ENCODE measurements at regions not wholly inside any gene's neighbourhood (a gene's known extent, or its start where the extent isn't known, plus 50 kb on each side); places are given as distances from the start of the nearest gene placed in this dataset.

DNA sequence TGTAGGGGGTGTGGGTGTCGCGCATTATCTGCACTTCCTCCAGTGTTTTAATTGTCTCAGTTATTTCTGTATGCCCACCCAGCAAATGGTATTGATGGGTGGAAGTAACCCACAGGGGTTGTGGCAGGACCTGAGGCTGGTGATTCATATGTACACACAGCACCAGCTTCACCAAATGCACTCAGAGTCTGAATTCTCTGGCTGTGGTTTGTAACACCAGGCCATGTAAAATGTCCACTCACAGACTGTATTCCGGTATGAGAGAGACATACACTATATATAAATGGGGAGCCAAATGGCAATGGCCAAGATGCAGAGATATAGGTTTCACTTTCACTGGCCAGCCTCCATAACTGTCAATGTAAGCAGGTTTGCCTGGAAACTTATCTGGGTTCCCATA lies 76.3 kb upstream of the FBXL4 start:
- Mint-ChIP-seq H3K27me3 (ENCODE audit: insufficient read depth) (no peaks in the 10 kb centered on the region), H3K9me3 (peaks cover 24% of the 10 kb centered on the region), H3K4me1 (no peaks in the 10 kb centered on the region), H3K36me3 (ENCODE audit: low read depth) (no peaks in the 10 kb centered on the region), H3K27ac (no peak overlapping the region), H3K4me3 (no peak overlapping the region)
- no peak for DNase-seq
- no peak overlapping the region for H3K27ac ChIP-seq (ENCODE audit: low read depth, low read length)
- no peak overlapping the region for H3K9ac ChIP-seq (ENCODE audit: extremely low read depth, low read length, poor library complexity, severe bottlenecking)
- H3K27me3 ChIP-seq (ENCODE audit: control insufficient read depth, insufficient read depth, low read length, poor library complexity, severe bottlenecking), result no peaks in the 10 kb centered on the region
- H3K4me3 ChIP-seq (ENCODE audit: low read length), result no peak overlapping the region
- peaks cover 9% of the 10 kb centered on the region for H3K9me3 ChIP-seq (ENCODE audit: control insufficient read depth, low read length)
- TF ChIP-seq, protein P1, sequence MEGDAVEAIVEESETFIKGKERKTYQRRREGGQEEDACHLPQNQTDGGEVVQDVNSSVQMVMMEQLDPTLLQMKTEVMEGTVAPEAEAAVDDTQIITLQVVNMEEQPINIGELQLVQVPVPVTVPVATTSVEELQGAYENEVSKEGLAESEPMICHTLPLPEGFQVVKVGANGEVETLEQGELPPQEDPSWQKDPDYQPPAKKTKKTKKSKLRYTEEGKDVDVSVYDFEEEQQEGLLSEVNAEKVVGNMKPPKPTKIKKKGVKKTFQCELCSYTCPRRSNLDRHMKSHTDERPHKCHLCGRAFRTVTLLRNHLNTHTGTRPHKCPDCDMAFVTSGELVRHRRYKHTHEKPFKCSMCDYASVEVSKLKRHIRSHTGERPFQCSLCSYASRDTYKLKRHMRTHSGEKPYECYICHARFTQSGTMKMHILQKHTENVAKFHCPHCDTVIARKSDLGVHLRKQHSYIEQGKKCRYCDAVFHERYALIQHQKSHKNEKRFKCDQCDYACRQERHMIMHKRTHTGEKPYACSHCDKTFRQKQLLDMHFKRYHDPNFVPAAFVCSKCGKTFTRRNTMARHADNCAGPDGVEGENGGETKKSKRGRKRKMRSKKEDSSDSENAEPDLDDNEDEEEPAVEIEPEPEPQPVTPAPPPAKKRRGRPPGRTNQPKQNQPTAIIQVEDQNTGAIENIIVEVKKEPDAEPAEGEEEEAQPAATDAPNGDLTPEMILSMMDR (conservative IDR thresholded peaks at IDR 0.05), result no peak
- no peaks in the 10 kb centered on the region for H3K4me1 ChIP-seq (ENCODE audit: control insufficient read depth, insufficient read depth, low read length)
- no peaks in the 10 kb centered on the region for H3K36me3 ChIP-seq (ENCODE audit: control insufficient read depth, insufficient read depth, low read length)
- 90 to 100% methylated on average over 1 to 3 of the region's 3 CpGs for WGBS, 2 experiments (ENCODE audit: insufficient coverage in 1 of 2, insufficient read length in 1 of 2)

DNA sequence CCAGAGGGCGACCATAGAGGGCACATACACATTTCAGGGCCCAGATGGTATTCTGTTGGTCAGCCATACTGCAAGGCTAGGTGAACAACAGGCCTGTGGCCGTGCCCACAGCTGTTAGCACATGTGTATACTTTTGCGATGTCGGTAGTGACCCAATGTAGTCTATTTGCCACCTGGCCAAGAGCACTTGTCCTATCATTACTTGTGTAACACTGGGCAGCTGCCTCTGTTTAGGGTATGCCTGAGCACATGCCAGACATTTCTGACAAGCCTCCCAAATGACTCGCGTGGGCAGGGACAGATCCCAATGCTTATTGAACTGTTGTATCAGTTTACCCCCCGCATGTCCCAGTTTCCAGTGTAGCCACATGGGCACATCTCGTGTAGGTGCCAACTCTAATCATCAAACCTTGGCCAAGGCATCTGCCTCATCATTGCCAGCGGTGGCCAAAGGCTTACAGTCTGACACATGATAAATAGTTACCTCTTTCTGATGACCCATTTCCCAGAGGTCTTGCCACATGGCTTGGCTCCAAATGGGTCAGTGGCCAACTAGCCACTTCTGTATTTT lies 74.4 kb upstream of the FBXL4 start:
- H3K4me3 ChIP-seq (ENCODE audit: low read length), result no peak overlapping the region
- Mint-ChIP-seq H3K27me3 (ENCODE audit: insufficient read depth) (no peaks in the 10 kb centered on the region), H3K27ac (no peak overlapping the region), H3K9me3 (peaks cover 21% of the 10 kb centered on the region), H3K4me1 (no peaks in the 10 kb centered on the region), H3K4me3 (no peak overlapping the region), H3K36me3 (ENCODE audit: low read depth) (no peaks in the 10 kb centered on the region)
- H3K4me1 ChIP-seq (ENCODE audit: control insufficient read depth, insufficient read depth, low read length), result no peaks in the 10 kb centered on the region
- H3K27me3 ChIP-seq (ENCODE audit: control insufficient read depth, insufficient read depth, low read length, poor library complexity, severe bottlenecking), result no peaks in the 10 kb centered on the region
- peaks cover 9% of the 10 kb centered on the region for H3K9me3 ChIP-seq (ENCODE audit: control insufficient read depth, low read length)
- no peak for DNase-seq
- TF ChIP-seq, protein P1 (conservative IDR thresholded peaks at IDR 0.05), result no peak
- H3K36me3 ChIP-seq (ENCODE audit: control insufficient read depth, insufficient read depth, low read length), result no peaks in the 10 kb centered on the region
- no peak overlapping the region for H3K9ac ChIP-seq (ENCODE audit: extremely low read depth, low read length, poor library complexity, severe bottlenecking)
- H3K27ac ChIP-seq (ENCODE audit: low read depth, low read length), result no peak overlapping the region
- 85 to 89% methylated on average over 9 of the region's 9 CpGs for WGBS, 2 experiments (ENCODE audit: insufficient coverage in 1 of 2, insufficient read length in 1 of 2)

DNA sequence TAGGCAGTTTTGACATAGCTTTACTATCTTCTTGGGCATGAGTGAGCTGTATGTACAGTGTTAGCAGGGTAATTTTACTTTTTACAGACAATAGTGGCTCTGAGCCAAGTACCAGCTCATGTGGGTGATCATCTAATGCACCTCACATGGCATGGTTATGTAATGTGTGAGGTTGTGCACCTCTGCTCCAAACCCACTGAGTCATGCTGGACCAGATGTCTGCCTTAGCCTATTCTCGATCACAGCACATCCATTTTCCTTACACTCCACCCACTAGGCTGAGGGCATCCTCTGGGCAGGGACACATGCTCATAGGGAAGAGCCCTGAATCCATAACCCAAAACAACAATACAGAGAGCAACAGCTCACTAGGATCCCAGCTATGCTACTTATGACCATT lies 71.6 kb upstream of the FBXL4 start:
- Histone ChIP-seq H3K27me3 (ENCODE audit: control insufficient read depth, insufficient read depth, low read length, poor library complexity, severe bottlenecking) (no peaks in the 10 kb centered on the region), H3K4me1 (ENCODE audit: control insufficient read depth, insufficient read depth, low read length) (no peaks in the 10 kb centered on the region), H3K4me3 (ENCODE audit: low read length) (no peak overlapping the region), H3K27ac (ENCODE audit: low read depth, low read length) (no peak overlapping the region), H3K9ac (ENCODE audit: extremely low read depth, low read length, poor library complexity, severe bottlenecking) (no peak overlapping the region), H3K9me3 (ENCODE audit: control insufficient read depth, low read length) (no peaks in the 10 kb centered on the region), H3K36me3 (ENCODE audit: control insufficient read depth, insufficient read depth, low read length) (no peaks in the 10 kb centered on the region)
- WGBS, 2 experiments (ENCODE audit: insufficient coverage in 1 of 2, insufficient read length in 1 of 2), result 95% methylated on average over 1 of the region's 1 CpG; no CpG with 5 or more reads in 1 of the 2 experiments
- TF ChIP-seq, protein P1 (conservative IDR thresholded peaks at IDR 0.05), result no peak
- DNase-seq, result no peak
- Mint-ChIP-seq H3K4me3 (no peak overlapping the region), H3K36me3 (ENCODE audit: low read depth) (no peaks in the 10 kb centered on the region), H3K9me3 (no peaks in the 10 kb centered on the region), H3K27ac (no peak overlapping the region), H3K27me3 (ENCODE audit: insufficient read depth) (no peaks in the 10 kb centered on the region), H3K4me1 (no peaks in the 10 kb centered on the region)

Measured in endodermal cell (in vitro differentiated cells).